GM12873 (cell line): ENCODE measurements at regions not wholly inside any gene's neighbourhood (a gene's known extent, or its start where the extent isn't known, plus 50 kb on each side); places are given as distances from the start of the nearest gene placed in this dataset.

Experiments used
- TF ChIP-seq, protein P1 (sequence below): IDR thresholded peaks from 2 replicates; pipeline ENCODE4 v1.5.1; 2012; ENCODE audit warnings: low read depth, mild to moderate bottlenecking, moderate library complexity, low read length, control low read depth; ENCODE audit not compliant: insufficient read depth; ENCODE audit errors: missing control alignments

DNA sequence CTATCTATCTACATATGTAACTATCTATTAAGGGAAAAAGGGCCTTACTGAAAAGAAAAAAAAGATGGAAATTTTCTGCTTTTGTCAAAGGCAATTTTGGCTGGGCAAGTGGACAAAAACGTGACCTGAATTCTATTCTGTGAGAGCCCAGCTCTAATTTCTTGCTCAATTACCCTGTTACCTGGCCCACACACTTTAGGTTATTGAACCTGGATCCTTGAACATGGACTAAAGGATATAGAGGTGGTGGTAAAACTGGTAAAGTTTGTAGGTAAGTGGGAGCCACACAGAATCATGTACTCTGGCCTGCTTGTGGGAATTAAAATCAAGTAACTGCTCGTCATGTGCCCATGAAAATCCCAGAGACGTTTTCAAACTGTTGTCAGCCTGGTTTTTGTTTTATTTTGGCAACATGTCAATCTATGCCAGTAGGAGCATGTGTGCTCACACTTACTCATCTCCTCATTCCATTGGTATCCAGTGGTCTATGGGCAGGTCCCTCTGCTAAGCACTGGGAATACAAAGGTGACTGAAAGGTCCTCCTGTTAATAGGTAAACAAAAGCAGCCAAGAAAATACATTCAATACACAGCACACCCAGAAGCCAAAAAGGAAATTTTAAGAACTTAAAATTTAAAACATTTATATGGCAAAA is 113.7 kb upstream of the WARS2 start:
- TF ChIP-seq, protein P1, sequence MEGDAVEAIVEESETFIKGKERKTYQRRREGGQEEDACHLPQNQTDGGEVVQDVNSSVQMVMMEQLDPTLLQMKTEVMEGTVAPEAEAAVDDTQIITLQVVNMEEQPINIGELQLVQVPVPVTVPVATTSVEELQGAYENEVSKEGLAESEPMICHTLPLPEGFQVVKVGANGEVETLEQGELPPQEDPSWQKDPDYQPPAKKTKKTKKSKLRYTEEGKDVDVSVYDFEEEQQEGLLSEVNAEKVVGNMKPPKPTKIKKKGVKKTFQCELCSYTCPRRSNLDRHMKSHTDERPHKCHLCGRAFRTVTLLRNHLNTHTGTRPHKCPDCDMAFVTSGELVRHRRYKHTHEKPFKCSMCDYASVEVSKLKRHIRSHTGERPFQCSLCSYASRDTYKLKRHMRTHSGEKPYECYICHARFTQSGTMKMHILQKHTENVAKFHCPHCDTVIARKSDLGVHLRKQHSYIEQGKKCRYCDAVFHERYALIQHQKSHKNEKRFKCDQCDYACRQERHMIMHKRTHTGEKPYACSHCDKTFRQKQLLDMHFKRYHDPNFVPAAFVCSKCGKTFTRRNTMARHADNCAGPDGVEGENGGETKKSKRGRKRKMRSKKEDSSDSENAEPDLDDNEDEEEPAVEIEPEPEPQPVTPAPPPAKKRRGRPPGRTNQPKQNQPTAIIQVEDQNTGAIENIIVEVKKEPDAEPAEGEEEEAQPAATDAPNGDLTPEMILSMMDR = no peak

DNA sequence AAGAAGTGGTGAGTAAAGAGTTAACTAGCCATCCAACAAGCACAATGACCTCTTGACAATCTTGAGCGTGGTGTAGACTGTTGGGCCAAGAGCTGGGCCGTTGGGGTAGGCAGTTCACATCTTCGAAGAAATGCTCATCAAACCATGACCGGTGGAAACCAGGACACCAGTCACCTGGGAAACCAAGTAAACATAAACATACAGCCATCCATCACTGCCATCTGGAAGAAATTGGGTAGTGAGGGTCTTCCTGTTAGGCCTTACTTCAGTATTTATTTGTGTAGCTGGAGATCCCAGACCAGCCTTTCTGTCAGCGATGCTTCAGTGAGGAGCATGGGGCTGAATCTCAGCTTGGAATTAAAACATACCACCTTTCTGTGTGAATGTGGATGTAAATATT is 108.1 kb upstream of the HAO2 start:
- TF ChIP-seq, protein P1 = no peak

DNA sequence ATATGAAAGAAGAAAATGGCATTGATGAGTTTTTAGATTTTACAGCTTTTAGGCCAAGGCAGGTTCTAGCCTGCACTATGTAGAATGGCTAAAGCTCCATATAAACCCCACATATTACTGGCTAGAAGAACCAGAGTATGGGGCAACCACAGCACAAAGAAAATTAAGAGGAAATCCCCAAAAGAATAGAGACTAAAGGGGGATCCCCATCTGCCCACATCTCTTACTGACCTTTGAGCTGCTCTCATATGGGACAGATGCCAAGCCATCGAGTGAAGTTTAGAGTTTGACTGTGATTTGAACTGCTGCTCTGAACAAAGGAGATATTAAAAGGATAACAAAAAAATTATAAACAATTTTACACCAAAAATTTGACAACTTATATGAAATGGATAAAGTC is 102.2 kb upstream of the HAO2 start:
- TF ChIP-seq, protein P1 = no peak

DNA sequence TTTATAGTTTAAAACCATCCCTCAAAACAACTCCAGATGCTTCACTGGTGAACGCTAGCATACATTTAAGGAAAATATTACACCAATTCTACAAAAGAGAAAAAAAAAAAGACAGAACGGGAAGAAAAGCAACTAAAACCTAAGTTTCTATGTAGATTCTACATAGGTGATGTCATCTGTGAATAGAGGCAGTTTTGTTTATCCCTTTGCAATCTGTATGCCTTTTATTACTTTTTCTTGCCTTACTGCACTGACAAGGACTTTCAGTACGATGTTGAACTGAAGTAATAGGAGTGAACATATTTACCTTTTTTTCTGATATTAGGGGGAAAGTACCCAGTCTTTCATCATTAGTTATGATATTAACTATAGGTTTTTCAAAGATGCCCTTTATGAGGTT is 101.7 kb upstream of the HAO2 start:
- TF ChIP-seq, protein P1 = no peak

DNA sequence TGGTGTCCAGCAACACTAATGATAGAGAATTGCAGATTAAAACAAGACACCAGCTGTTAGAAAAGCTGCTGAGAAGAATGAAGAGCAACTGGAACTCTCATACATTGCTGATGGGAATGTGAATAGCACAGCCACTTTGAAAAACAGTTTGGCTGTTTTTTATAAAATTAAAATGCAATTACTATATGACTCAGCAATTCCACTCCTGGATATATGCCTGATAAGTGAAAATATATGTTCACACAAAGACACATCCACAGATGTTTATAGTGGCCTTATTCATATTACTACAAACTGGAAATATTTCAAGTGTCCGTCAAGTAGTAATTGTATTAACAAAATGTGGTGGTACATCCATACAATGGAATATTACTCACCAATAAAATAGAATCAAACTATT is 99.7 kb upstream of the HAO2 start:
- TF ChIP-seq, protein P1 = no peak

DNA sequence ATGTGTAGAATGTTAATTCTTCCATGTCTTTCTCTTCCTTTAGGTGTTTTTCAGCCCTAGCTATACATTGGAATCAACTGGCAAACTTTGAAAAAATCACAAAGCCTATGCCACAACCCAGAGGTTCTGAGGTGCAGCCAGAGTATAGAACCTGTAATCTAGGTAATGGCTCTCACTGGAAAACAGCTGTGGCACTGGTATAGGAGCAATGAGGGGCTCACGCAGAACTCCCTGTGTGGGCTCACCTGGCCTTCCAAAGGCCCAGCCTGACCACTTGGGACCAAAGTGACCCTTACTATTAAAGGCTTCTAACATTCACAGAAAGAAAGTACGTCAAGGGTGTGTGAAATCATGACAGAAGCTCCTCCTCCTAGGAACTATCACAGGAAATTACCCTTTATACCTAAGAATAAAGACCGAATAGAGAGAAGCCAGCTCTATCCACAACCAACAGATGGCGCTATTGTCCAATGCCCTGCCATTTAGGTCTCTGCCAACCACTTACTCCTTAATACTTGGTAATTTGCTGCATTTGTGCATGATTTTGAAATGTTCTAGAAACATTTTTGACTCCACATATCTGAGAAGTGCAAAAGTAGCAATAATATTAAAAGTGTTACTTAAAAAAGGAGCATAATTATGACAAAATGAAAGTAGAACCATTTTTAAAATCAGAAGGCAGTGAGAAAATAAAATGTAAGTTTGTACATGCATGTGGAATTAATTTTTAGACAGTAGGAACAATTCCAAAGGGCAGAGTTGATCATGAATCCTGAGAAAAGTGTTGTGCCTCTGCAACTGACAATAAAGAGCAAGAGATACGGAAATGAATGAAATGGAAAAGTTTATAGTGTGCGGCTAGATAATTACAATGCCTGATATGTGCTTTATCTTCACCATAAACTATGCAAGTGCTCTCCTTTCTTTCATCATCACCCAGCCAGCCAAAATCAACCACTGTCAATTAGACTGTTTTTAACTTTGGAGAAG is 93.1 kb upstream of the HAO2 start:
- TF ChIP-seq, protein P1 = peak; percentile 90

DNA sequence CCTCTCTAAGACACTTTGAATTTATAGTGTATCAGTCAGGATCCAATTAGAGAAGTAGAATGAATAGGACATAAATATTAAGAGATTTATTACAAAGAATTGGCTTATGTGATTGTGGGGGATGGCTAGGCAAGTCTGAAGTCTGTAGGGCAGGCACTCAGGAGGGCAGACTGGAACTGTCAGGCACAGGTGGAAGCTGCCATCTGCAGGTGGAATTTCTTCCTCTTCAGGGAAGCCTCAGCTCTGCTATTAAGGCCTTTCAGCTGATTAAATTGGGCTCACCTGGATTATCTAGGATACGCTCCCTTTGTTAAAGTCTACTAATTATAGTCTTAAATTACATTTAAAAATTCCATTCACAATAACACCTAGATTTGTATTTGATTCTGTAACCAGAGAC is 92.0 kb upstream of the HAO2 start:
- TF ChIP-seq, protein P1 = peak; percentile 33
